Neural progenitor cell (in vitro differentiated cells): ENCODE measurements at regions not wholly inside any gene's neighbourhood (a gene's known extent, or its start where the extent isn't known, plus 50 kb on each side); places are given as distances from the start of the nearest gene placed in this dataset.

Experiments
- EZH2 ChIP-seq: fragments of 200-600 bp; sonication (generic); IDR thresholded peaks from 2 replicates; pipeline ENCODE4 v1.6.1; 2017; ENCODE audit warnings: antibody characterized with exemption, mild to moderate bottlenecking, moderate library complexity
- TF ChIP-seq, protein P1 (sequence below): fragments of 200-600 bp; sonication (generic); IDR thresholded peaks from 2 replicates; pipeline ENCODE4 v1.5.1; 2017; ENCODE audit warnings: antibody characterized with exemption, mild to moderate bottlenecking

GRCh38 chr14:95464514-95464913, 51.9 kb downstream of the SYNE3 start:
- TF ChIP-seq, protein P1, sequence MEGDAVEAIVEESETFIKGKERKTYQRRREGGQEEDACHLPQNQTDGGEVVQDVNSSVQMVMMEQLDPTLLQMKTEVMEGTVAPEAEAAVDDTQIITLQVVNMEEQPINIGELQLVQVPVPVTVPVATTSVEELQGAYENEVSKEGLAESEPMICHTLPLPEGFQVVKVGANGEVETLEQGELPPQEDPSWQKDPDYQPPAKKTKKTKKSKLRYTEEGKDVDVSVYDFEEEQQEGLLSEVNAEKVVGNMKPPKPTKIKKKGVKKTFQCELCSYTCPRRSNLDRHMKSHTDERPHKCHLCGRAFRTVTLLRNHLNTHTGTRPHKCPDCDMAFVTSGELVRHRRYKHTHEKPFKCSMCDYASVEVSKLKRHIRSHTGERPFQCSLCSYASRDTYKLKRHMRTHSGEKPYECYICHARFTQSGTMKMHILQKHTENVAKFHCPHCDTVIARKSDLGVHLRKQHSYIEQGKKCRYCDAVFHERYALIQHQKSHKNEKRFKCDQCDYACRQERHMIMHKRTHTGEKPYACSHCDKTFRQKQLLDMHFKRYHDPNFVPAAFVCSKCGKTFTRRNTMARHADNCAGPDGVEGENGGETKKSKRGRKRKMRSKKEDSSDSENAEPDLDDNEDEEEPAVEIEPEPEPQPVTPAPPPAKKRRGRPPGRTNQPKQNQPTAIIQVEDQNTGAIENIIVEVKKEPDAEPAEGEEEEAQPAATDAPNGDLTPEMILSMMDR = no peak
- TF ChIP-seq EZH2 = no peak
